Panc1 (cell line): ENCODE measurements at regions not wholly inside any gene's neighbourhood (a gene's known extent, or its start where the extent isn't known, plus 50 kb on each side); places are given as distances from the start of the nearest gene placed in this dataset.

Source experiments
- POLR2AphosphoS5 ChIP-seq: IDR thresholded peaks from 2 replicates; pipeline ENCODE4 v1.6.1; 2012; ENCODE audit warnings: mild to moderate bottlenecking, low read depth, low read length, moderate library complexity
- SIN3A ChIP-seq: IDR thresholded peaks from 2 replicates; pipeline ENCODE4 v1.6.1; 2012; ENCODE audit warnings: low read depth, mild to moderate bottlenecking, low read length, moderate library complexity, borderline replicate concordance; ENCODE audit not compliant: insufficient read depth
- TCF7L2 ChIP-seq: IDR thresholded peaks from 2 replicates; pipeline ENCODE4 v1.6.1; 2011; ENCODE audit warnings: mild to moderate bottlenecking, low read depth, low read length, inconsistent platforms
- TF ChIP-seq, protein P1 (sequence below): fragments of 450-650 bp; IDR thresholded peaks from 2 replicates; pipeline ENCODE4 v1.5.1; 2017; ENCODE audit warnings: mild to moderate bottlenecking
- TF ChIP-seq, protein P2 (sequence below), 2 experiments: IDR thresholded peaks; 2 replicates each; pipeline ENCODE4 v1.6.1; 2011 to 2012; ENCODE audit warnings: low read depth in 2 of 2, control low read depth in 1 of 2, low read length in 1 of 2, mild to moderate bottlenecking in 1 of 2, moderate library complexity in 1 of 2; ENCODE audit not compliant: insufficient read depth in 1 of 2

DNA sequence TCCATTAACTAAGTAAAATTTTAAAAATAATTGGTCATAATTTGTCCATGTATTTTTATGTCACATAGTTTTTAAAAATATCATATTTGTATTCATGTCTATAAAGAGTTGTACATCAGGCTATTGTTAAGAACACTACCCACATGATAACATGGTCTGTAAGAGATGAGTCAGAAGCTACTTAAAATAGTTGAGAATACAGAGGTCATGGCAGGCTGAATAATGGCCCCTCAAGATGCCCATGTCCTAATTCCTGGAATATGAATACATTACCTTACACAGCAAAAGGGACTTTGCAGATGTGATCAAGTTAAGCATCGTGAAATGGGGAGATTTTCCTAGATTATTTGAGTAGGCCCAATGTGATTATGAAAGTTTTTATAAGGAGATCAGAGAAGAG, 782.9 kb upstream of the GOLIM4 start:
- TF ChIP-seq SIN3A (no peak), TCF7L2 (no peak), POLR2AphosphoS5 (no peak)
- TF ChIP-seq, protein P1, sequence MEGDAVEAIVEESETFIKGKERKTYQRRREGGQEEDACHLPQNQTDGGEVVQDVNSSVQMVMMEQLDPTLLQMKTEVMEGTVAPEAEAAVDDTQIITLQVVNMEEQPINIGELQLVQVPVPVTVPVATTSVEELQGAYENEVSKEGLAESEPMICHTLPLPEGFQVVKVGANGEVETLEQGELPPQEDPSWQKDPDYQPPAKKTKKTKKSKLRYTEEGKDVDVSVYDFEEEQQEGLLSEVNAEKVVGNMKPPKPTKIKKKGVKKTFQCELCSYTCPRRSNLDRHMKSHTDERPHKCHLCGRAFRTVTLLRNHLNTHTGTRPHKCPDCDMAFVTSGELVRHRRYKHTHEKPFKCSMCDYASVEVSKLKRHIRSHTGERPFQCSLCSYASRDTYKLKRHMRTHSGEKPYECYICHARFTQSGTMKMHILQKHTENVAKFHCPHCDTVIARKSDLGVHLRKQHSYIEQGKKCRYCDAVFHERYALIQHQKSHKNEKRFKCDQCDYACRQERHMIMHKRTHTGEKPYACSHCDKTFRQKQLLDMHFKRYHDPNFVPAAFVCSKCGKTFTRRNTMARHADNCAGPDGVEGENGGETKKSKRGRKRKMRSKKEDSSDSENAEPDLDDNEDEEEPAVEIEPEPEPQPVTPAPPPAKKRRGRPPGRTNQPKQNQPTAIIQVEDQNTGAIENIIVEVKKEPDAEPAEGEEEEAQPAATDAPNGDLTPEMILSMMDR = no peak
- TF ChIP-seq, protein P2, sequence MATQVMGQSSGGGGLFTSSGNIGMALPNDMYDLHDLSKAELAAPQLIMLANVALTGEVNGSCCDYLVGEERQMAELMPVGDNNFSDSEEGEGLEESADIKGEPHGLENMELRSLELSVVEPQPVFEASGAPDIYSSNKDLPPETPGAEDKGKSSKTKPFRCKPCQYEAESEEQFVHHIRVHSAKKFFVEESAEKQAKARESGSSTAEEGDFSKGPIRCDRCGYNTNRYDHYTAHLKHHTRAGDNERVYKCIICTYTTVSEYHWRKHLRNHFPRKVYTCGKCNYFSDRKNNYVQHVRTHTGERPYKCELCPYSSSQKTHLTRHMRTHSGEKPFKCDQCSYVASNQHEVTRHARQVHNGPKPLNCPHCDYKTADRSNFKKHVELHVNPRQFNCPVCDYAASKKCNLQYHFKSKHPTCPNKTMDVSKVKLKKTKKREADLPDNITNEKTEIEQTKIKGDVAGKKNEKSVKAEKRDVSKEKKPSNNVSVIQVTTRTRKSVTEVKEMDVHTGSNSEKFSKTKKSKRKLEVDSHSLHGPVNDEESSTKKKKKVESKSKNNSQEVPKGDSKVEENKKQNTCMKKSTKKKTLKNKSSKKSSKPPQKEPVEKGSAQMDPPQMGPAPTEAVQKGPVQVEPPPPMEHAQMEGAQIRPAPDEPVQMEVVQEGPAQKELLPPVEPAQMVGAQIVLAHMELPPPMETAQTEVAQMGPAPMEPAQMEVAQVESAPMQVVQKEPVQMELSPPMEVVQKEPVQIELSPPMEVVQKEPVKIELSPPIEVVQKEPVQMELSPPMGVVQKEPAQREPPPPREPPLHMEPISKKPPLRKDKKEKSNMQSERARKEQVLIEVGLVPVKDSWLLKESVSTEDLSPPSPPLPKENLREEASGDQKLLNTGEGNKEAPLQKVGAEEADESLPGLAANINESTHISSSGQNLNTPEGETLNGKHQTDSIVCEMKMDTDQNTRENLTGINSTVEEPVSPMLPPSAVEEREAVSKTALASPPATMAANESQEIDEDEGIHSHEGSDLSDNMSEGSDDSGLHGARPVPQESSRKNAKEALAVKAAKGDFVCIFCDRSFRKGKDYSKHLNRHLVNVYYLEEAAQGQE (IDR thresholded peaks at IDR 0.05; ENCODE audit: insufficient read depth in 1 of 2, low read depth in 2 of 2, low read length in 1 of 2) = no peak
